Bronchial epithelial cell (primary cell): ENCODE measurements at regions not wholly inside any gene's neighbourhood (a gene's known extent, or its start where the extent isn't known, plus 50 kb on each side); places are given as distances from the start of the nearest gene placed in this dataset.
"Not testable (repeated sequence)": the region's sequence is repeated elsewhere in the genome, so short reads cannot be mapped to it uniquely, and the experiment has no call there.

Experiments
- DNase-seq: peaks from one replicate; pipeline ENCODE4 v3.0.0-alpha.2; 2010; ENCODE audit warnings: low read depth
- FAIRE-seq: peaks from 2 replicates; lab custom pipeline; 2011; peaks lifted over from hg19 to GRCh38; lab: Jason Lieb, UNC
- H3K27me3 ChIP-seq: 2 replicates; pipeline ENCODE4 v1.5.1; 2011; ENCODE audit warnings: low read length; ENCODE audit not compliant: control insufficient read depth, insufficient read depth
- H3K36me3 ChIP-seq: 2 replicates; pipeline ENCODE4 v1.5.1; 2011; ENCODE audit warnings: low read length; ENCODE audit not compliant: control insufficient read depth, insufficient read depth
- H3K4me3 ChIP-seq: 2 replicates; pipeline ENCODE4 v1.5.1; 2011; ENCODE audit warnings: mild to moderate bottlenecking, low read depth, low read length, control low read depth
- CTCF ChIP-seq: IDR thresholded peaks from 2 replicates; pipeline ENCODE4 v1.5.1; 2011; ENCODE audit warnings: mild to moderate bottlenecking, moderate library complexity, low read length, control low read depth, inconsistent platforms; ENCODE audit not compliant: insufficient read depth, severe bottlenecking

GRCh38 chr12:75684678-75685616 lies 173.5 kb upstream of the KRR1 start:
- no peak for TF ChIP-seq CTCF
- no peak overlapping the region for H3K4me3 ChIP-seq

GRCh38 chr12:75683995-75684586 lies 172.7 kb upstream of the KRR1 start:
- not testable (repeated sequence) for H3K4me3 ChIP-seq, DNase-seq, FAIRE-seq, H3K27me3 ChIP-seq, H3K36me3 ChIP-seq

More at GRCh38 chr12:75684678-75685616, 173.5 kb upstream of the KRR1 start:
- FAIRE-seq (no peak), DNase-seq (peak; percentile 99)
- H3K27me3 ChIP-seq: no peaks in the 10 kb centered on the region
- H3K36me3 ChIP-seq: no peaks in the 10 kb centered on the region

- TF ChIP-seq CTCF: no peak
- H3K36me3 ChIP-seq: no peaks in the 10 kb centered on the region
- no peaks in the 10 kb centered on the region for H3K27me3 ChIP-seq
- no peak for FAIRE-seq
- no peak for DNase-seq
- no peak overlapping the region for H3K4me3 ChIP-seq
Measured at GRCh38 chr12:75683220-75683619, 171.8 kb upstream of the KRR1 start.

GRCh38 chr12:75677522-75677921 lies 166.1 kb upstream of the KRR1 start:
- TF ChIP-seq CTCF: no peak
- no peak for FAIRE-seq
- no peak overlapping the region for H3K4me3 ChIP-seq
- H3K27me3 ChIP-seq: no peaks in the 10 kb centered on the region
- DNase-seq: no peak
- H3K36me3 ChIP-seq: no peaks in the 10 kb centered on the region

GRCh38 chr12:75674393-75674792 lies 163.0 kb upstream of the KRR1 start:
- no peaks in the 10 kb centered on the region for H3K27me3 ChIP-seq
- no peak overlapping the region for H3K4me3 ChIP-seq
- no peak for TF ChIP-seq CTCF
- FAIRE-seq (no peak), DNase-seq (no peak)
- H3K36me3 ChIP-seq: no peaks in the 10 kb centered on the region

GRCh38 chr12:75672200-75672599 lies 160.8 kb upstream of the KRR1 start:
- no peaks in the 10 kb centered on the region for H3K27me3 ChIP-seq
- no peak for DNase-seq
- no peak for FAIRE-seq
- H3K36me3 ChIP-seq: no peaks in the 10 kb centered on the region
- no peak for TF ChIP-seq CTCF
- no peak overlapping the region for H3K4me3 ChIP-seq
